Ishikawa (cell line): ENCODE measurements at regions not wholly inside any gene's neighbourhood (a gene's known extent, or its start where the extent isn't known, plus 50 kb on each side); places are given as distances from the start of the nearest gene placed in this dataset.

Experiments
- YY1 ChIP-seq: IDR thresholded peaks from 2 replicates; pipeline ENCODE4 v1.6.1; 2012; ENCODE audit warnings: low read depth
- ZBTB7A ChIP-seq: IDR thresholded peaks from 2 replicates; pipeline ENCODE4 v1.6.1; 2012; ENCODE audit warnings: low read depth

DNA sequence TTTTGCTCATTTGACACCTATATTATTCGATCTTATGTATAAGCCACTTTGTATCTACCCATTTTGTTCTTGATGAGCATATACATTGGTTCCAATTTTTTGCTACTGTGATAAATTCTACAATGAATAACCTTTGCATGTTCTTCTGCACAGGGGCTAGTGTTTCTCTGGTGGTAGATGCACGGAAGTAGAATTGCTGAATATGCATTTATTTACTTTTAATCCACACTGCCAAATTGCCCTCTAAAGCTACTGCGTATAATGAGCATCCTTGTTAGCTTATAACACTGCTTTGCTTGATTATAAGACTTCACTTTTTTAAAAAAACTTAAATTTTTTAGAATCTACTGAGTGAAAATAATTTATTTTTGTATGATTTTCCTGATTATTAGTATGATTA, 84.2 kb upstream of the PIAS1 start:
- TF ChIP-seq ZBTB7A (no peak), YY1 (no peak)
